ENCODE measurements at regions not wholly inside any gene's neighbourhood (a gene's known extent, or its start where the extent isn't known, plus 50 kb on each side); places are given as distances from the start of the nearest gene placed in this dataset.
A peak's percentile ranks its signal among the peaks of the same experiment; 100 is the strongest.
"Not testable (repeated sequence)": the region's sequence is repeated elsewhere in the genome, so short reads cannot be mapped to it uniquely, and the experiment has no call there.

- ATAC-seq, result peak; percentile 35
- no peak overlapping the region for H3K27ac ChIP-seq
- H3K27me3 ChIP-seq, result no peaks in the 10 kb centered on the region
- H3K9me3 ChIP-seq, result no peaks in the 10 kb centered on the region
- no peak for TF ChIP-seq POLR2A (IDR thresholded peaks at IDR 0.05)
- no peak for TF ChIP-seq CTCF (IDR thresholded peaks at IDR 0.05)
- 42 to 48% methylated on average over 33 to 34 of the region's 34 CpGs for WGBS, 2 donors
- no peaks in the 10 kb centered on the region for H3K4me1 ChIP-seq
- intact Hi-C loops (cut with DNase I), result no loop called here
- DNase-seq, result peak in 2 of 4 donors; percentile 15 to 31
- no peak overlapping the region for H3K4me3 ChIP-seq
- no peaks in the 10 kb centered on the region for H3K36me3 ChIP-seq (replicated peaks in 1 of 2; ENCODE audit: insufficient read depth in 1 of 2, low read depth in 2 of 2)
Measured at GRCh38 chr20:30811885-30812671, 445.4 kb upstream of the DEFB115 start.

- Histone ChIP-seq H3K36me3 (replicated peaks in 1 of 2; ENCODE audit: insufficient read depth in 1 of 2, low read depth in 2 of 2) (no peaks in the 10 kb centered on the region), H3K4me1 (no peaks in the 10 kb centered on the region), H3K27me3 (no peaks in the 10 kb centered on the region), H3K27ac (no peak overlapping the region), H3K4me3 (no peak overlapping the region), H3K9me3 (no peaks in the 10 kb centered on the region)
- no peak for TF ChIP-seq POLR2A (IDR thresholded peaks at IDR 0.05)
- no peak for TF ChIP-seq CTCF (IDR thresholded peaks at IDR 0.05)
- no peak for ATAC-seq
- DNase-seq, result no peak
- 55 to 59% methylated on average over 27 of the region's 27 CpGs for WGBS, 2 donors
- intact Hi-C loops (cut with DNase I), result no loop called here
Measured at GRCh38 chr20:30812739-30813411, 444.6 kb upstream of the DEFB115 start.

- DNase-seq (peak in 2 of 4 donors; percentile 14 to 28), ATAC-seq (peak; percentile 15)
- H3K27me3 ChIP-seq; H3K9me3 ChIP-seq; H3K27ac ChIP-seq; H3K36me3 ChIP-seq (replicated peaks in 1 of 2; ENCODE audit: insufficient read depth in 1 of 2, low read depth in 2 of 2); H3K4me1 ChIP-seq; H3K4me3 ChIP-seq; intact Hi-C loops (cut with DNase I): not testable (repeated sequence)
- 60 to 64% methylated on average over 52 to 53 of the region's 53 CpGs for WGBS, 2 donors
Measured at GRCh38 chr20:30813412-30814311, 443.8 kb upstream of the DEFB115 start.

- WGBS, 2 donors, result 62 to 63% methylated on average over 23 to 24 of the region's 24 CpGs
- H3K4me1 ChIP-seq; DNase-seq; H3K27me3 ChIP-seq; H3K9me3 ChIP-seq; H3K36me3 ChIP-seq (replicated peaks in 1 of 2; ENCODE audit: insufficient read depth in 1 of 2, low read depth in 2 of 2); intact Hi-C loops (cut with DNase I); H3K27ac ChIP-seq; H3K4me3 ChIP-seq; ATAC-seq: not testable (repeated sequence)
Measured at GRCh38 chr20:30814312-30814639, 443.2 kb upstream of the DEFB115 start.

- DNase-seq; H3K9me3 ChIP-seq; H3K36me3 ChIP-seq (replicated peaks in 1 of 2; ENCODE audit: insufficient read depth in 1 of 2, low read depth in 2 of 2); intact Hi-C loops (cut with DNase I); H3K4me1 ChIP-seq; H3K4me3 ChIP-seq; ATAC-seq; H3K27ac ChIP-seq; H3K27me3 ChIP-seq: not testable (repeated sequence)
- WGBS, 2 donors, result 49 to 51% methylated on average over 13 of the region's 13 CpGs
Measured at GRCh38 chr20:30815027-30815576, 442.4 kb upstream of the DEFB115 start.
